NCI-H1105 (cell line): ENCODE measurements at regions not wholly inside any gene's neighbourhood (a gene's known extent, or its start where the extent isn't known, plus 50 kb on each side); places are given as distances from the start of the nearest gene placed in this dataset.

ENCODE experiments used
- DNase-seq: peaks from one replicate; lab custom pipeline; 2025; lab: John Stamatoyannopoulos, UW

DNA sequence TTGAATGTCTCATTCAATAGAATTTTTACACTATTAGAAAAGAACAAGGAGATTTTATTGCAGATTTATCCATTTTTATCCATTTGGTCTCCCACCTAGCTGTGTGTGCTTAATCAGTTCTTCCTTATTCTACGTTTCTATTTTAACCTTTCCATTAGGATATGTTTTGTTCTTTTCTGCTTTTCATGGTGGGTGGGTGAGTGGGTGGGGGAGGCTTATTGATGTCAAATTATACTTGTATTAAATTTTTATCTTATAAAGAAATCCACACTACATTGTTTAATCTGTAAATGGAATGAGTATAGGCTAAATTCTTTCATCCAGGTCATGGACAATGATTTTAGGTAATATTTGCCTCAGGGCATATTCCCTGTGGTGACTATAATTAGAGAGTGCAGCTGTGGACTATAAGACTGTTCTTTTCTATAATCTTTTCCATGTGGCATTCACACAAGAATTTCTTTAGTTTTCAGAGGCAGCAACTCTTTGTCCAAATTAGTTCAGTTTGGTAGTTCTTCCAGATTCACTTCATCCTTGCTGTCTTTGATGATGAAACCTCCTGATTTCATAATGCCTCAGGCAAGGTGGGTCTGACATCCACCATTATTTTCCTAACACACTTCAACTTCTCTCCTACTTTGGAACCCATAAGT lies 2451.8 kb downstream of the PCDH7 start:
- DNase-seq = no peak

DNA sequence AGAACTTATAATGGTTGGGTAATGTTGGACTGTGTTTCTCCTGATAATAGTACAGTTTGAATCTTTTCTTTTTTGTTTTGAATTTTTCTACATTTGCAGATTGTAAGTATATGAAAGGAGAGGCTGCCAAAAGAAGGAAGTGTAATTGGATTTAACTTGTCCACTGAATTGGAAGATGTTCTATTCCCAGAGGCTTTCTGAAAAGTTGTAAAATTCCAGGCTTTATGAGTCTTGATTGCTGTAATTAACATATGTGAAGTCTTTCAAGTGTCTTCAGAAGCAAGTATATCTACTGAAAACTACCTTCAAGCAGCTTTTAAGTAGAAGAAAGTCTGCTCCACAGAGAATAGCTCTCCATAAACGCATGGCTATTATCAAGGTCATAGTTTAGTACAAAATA lies 2456.4 kb downstream of the PCDH7 start:
- no peak for DNase-seq

DNA sequence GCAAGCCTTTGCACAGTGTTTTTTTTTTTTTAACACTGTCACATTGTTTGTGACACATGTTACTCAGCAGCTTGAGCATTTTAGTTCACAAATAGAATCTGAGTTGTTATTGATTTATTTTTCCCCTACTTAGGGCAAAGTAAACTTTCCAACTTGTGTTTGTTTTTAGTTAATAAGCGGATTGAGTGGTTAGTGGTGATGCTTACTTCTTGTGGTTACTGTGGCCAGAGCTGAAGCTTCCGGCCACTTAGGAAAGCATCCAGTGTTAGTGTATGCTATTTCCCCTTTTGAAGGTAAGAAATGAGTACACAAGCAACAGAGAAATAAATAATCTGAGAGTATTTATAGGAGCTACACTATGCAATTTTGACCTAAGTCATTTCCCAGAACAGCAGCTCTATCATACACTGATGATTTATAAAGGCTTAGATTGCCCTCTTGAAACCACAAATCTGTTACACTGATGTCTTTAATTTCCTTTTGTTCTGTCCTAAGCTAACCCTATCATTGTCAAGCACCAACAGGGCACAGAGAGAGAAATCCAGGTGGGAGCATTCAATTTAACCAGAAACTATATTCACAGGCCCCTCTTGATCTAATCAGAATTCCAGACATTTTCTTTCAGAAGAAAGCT lies 2464.6 kb downstream of the PCDH7 start:
- no peak for DNase-seq

DNA sequence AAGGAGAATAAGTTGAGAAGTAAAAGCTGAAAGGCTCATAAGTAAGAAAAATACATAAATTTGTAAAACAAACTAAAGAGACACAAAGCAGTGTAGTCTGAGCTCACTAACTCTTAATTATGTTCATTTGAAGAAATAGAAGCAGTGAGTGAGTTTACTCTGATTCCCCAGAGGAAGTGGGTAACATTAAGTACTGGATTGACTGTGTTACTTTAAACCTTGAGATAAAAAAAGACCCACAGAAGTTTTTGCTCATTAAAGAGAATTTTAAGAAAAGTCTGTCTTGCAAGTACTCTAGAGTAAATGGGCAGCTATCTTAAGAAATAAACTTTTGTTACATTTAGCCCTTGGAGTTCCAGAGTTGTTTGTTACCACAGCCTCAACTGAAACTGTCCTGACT lies 2466.9 kb downstream of the PCDH7 start:
- DNase-seq = no peak

DNA sequence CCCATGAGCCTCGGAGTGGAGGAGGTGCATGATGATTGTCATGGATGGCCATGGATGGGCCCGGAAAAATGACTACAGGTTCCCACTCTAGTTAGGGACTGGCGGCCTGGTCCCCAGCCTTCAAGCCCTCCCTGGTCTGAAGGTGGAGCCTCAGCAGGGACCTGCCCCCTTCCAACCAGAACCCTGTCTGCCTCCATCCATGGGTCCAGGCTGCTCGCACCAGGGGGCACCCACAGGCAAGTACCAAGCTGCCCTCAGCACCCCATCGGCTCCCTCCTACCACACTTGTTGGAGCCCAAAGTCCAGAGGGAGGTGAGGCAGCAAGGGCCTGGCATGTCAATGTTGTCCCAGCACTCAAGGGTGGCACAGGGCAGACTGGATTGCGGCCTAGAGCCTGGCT lies 2468.6 kb downstream of the PCDH7 start:
- DNase-seq = no peak

DNA sequence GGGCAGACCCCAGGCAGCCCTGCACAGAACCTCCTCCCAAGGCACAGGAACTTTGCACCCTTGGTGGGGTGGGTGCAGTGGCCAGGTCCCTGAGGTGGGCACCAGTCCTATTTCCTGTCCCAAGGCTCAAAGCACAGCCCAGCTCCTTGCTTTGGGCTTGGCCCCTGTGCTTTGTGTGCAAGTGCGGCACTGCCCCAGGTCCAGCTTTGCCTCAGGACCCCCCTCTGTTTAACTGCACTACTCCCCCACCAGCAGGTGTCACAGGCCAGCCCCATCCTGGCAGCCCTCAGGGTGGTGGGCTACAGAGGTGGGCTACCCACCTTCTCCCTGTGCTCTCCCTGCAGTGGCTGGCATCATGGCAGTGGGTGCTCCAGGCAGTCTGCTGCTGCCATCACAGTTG lies 2469.0 kb downstream of the PCDH7 start:
- no peak for DNase-seq

DNA sequence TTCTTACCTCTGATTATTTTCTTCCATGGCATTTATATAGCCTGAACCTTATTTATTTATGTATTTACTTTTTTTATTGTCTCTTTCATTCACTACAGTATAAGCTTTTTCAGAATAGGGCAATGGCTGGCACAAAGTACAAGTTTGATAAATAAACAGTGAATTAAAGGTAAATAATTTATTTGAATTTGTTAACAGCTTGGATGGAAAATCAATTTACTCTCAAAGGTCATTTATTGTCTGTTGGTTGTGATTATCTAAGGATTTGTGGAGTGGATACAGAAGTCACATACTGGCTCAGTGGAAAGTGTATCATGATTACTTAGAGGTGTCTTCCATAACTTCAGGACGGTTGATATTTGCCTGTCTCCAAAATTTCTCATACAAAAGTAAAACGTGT lies 2472.9 kb downstream of the PCDH7 start:
- DNase-seq = no peak

DNA sequence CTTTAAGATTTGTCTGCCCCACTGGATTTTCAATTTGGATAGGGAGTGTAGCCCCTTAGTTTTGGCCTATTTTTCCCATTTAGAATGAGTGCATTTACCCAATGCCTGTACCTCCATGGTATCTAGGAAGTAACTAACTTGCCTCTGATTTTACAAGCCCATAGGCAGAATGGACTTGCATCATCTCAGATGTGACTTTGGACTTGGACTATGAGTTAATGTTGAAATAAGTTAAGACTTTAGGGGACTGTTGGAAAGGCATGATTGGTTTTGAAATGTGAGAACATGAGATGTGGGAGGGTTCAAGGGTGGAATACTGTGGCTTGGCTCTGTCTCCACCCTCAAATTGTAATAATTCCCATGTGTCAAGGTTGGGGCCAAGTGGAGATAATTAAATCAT lies 2480.2 kb downstream of the PCDH7 start:
- no peak for DNase-seq

DNA sequence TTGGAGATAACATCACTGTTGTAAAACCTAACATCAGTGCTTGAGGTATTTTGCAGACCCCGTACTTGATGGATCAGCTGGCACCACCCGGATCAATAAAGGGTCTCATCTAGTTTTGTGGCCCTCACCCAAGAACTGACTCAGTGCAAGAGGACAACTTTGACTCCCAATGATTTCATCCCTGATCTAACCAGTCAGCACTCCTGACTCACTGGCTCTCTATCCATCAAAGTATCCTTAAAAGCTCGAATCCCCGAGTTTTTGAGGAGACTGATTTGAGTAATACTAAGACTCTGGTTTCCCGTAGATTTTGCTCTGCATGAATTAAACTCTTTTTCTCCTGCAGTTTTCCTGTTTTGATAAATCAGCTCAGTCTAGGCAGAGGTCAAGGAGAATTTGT lies 2498.1 kb downstream of the PCDH7 start:
- no peak for DNase-seq

DNA sequence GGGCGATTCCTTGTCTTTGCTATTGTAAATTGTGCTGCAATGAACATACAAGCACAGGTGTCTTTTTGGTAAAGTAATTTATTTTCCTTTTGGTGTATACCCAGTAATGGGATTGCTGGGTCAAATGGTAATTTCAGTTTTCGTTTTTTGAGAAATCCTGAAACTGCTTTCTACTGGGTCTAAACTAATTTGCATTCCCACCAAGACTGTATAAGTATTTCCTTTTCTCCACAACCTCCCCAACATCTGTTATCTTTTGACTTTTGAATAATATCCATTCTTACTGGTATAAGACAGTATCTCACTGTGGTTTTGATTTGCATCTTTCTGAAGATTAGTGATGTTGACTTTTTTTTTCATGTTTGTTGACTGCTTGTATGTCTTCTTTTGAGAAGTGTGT lies 2506.0 kb downstream of the PCDH7 start:
- no peak for DNase-seq

DNA sequence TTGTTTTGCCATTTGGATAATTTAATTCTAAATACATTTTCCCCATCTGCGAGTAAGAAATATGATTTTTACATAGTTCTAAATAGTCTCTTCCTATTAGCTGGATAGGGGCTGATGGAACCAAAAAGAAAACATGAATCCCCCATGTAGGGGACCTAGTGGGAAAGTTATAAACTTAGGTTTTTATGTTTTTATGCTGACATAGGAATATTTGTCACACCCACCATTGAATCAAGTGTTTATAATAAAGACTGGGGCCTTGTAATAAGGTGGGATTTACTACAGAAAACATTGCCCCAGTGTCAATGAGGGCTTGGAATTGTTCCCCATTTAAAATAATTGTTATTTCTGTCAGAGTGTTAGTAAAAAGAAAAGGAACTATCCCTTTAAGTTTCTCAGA lies 2506.6 kb downstream of the PCDH7 start:
- DNase-seq = no peak

DNA sequence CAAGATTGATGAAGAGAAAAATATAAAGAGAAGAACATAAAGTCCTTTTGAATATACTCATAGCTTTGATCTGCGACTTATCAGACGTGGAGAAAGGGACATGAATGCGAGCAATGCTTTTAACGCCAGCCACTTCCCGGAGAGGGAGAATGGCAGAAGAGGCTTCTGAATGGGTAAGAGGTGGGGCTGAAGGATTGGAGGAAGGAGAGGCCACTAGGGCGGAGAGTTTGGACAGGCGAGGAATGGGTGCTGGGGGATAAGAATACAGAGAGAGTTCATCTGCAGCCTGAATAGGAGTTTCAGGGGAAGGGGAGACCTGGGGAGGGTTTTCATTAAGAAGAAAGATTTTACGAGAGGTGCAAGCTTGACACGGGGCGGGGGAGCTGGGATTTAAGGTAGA lies 2534.9 kb downstream of the PCDH7 start:
- no peak for DNase-seq

DNA sequence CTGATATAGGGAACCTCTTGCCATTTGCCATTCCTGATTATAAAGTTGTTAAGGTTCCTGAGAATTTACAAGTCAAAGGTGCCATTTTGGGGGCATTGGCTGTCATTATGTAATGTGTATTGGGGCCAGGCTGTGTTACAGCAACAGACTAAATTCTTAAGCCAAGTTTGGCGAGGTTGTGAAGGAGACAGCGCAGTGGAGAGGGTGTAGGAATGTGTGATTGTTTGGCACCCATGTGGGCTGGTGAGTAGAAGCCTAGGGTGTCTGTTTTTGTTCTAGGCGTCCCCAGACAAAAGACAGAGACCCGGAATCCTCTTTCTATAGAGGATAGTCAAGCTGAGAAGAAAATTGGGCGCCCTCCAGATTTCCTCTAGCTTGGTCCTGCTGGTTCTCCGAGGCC lies 2535.3 kb downstream of the PCDH7 start:
- no peak for DNase-seq

DNA sequence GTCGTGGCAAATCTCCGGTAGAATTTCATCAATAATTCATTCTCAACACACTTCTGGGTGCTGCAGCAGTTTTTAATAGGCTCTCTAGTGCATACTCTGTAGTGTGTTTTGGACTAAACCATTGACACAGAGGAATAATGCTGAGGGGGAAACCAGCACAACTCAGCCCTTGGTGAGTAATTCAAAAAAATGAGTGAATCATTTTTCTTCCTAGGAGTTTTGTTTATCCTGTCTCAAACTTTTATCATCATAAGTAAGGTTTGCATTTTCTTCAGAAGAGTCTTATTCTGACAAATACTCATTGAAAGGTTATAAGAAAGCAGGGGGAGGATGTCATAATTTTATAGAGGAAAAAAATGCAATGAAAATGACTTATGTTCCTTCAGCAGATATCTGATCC lies 2542.7 kb downstream of the PCDH7 start:
- no peak for DNase-seq

DNA sequence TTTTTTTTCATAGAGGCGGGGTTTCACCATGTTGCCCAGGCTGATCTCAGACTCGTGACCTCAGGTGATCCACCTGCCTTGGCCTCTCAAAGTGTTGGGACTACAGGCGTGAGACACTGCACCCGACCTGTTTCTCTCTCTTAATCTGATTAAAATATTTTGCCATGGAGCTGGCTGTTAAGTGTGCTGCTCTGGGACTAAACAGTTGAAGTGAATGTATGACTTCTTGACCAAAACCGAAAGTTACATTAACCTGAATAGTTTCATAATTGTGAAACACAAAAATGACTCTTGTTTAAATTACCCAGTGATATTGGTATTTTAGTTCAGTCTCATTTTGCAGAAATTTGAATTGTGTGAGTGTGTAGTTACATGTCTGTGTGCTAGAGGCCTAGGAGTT lies 2548.6 kb downstream of the PCDH7 start:
- no peak for DNase-seq

DNA sequence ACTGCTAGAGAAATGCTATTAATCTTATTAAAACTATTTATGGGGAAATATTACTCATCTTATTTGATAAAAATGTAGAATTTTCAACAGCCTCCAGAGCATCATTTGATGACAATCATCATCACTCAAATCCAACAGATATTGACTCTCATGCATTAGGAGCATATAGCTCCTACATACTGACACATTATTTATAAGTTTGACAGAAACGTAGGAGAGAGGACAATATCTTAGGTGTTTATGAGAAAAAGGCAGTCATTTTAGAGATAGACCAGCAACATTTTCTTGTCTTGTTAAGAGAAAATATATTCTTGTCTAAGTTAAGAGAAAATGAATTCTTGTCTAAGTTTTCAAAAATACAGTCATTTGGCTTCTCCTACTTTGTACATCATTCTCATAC lies 2550.2 kb downstream of the PCDH7 start:
- no peak for DNase-seq

DNA sequence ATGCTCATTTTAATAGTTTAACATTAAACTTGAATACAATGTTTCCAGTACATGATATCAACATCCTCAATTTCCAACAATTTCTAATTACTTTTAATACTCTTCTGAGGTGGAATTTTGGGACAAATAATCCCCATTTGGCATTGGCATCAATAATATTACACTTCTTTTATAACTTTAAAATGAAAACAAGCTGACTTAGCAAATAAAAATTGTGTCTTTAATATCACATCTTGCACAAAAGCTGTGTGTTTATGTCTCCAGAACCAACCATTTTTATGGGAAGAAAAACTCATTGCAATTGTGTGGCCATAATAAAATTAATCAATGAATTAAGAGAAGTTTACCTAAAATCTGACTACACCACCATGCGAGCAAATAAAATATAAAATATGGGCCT lies 2552.6 kb downstream of the PCDH7 start:
- no peak for DNase-seq

DNA sequence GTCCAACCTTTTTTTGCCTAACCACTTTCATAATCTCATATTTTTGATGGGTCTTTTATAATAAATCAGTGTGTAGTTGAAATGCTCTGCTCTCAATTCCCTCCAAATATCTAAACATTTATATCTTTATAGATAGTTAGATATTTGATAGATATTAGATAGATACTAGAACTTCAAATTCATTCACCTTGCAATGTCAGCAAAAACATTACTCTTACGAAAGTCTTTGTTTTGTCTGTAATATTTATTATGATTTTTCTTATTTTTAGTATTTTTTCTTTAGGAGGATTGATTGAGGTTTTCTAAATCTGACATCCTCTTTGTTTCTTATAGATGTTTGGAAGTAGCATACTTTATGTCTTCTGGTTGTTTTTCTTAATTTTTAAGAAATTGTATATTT lies 2563.6 kb downstream of the PCDH7 start:
- DNase-seq = no peak

DNA sequence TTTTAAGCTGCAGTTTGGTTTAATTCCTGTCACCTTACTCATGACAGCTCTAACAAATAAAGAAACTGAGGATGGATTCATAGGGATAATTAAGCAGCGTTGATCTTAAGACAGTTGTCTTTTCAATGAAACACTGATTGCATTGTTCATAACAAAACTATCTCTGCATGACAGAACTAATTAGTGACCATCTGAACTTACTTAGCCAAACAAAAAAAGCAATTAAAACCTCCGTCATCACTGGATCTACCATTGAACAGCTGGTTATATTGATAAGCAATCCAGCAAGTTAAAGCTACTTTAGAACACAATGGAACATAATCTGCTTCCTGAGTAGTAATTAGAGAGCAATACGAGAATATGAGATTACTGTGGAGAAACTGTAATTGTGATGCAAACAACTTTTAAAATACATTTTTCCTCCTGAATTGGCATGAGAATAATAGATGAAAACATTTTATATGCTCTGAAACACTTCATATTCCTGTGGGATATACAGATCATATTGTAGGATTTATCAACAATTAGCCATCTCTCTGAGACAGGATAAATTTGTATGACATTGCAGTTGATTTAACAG lies 2576.8 kb downstream of the PCDH7 start:
- DNase-seq = no peak

DNA sequence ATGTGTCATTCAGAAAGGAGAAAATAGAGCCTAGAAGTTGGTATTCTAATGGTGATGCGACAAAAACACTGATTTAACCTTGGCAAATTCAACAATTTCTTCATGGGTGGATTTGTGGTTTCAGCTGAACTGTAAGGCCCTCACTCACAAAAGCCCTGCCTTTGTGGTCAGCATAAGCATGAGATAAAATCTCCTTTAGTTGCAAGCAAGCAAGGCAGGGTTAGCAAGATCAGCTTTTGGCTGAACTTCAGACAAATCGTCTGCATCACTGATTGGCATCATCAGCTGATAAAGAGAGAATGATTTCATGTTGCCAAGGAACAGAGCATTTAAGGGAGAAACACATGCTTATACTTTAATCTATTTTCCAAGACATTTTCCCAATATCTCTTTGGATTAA lies 2582.2 kb downstream of the PCDH7 start:
- no peak for DNase-seq

DNA sequence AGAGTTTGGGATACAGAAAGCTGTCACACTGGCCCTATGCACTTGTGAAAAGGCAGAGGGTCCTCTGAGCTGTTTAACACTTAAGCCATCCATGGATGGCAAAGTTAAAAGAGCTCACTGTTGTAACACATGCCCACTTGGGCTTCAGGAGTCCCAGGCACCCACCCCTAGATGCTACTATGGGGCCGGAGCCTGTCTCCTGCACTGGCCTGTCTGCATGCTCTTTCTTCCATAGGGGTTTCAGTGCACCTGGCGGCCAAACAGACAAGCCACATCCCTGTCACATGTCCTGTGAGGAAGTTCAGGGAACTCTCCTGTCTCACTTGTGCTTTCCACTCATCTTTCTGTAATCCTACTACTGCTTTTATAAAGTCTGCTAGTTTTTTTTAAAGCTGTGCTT lies 2586.0 kb downstream of the PCDH7 start:
- no peak for DNase-seq

DNA sequence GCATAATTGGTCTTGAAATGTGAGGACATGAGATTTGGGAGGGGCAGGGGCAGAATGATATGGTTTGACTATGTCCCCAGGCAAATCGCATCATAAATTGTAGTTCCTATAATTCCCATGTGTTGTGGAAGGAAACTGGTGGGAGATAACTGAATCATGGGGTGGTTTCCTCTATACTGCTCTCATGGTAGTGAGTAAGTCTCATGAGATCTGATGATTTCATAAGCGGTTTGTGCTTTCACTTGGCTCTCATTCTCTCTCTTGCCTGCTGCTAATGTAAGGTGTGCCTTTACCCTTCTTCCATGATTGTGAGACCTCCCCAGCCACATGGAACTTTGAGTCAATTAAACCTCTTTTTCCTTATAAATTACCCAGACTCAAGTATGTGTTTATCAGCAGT lies 2595.9 kb downstream of the PCDH7 start:
- no peak for DNase-seq

DNA sequence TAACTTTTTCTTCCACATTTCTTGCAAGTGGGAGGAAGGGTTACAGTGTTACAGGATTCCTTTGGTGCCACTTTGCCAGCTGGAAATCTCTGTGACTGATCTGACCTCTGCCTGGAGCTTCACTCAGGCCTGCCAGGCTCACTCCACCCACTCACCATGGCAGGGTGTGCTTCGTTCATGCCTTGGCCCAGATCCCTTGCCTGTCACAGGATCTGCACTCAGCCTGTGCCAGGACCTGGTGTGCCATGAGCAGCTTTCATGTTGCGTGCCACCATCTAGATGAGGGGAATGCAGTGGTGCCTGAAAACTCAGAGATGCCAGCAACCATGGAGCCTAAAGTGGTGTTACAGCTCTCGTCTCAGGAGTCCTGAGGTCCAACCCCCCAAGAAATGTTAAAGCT lies 2596.4 kb downstream of the PCDH7 start:
- DNase-seq = no peak

DNA sequence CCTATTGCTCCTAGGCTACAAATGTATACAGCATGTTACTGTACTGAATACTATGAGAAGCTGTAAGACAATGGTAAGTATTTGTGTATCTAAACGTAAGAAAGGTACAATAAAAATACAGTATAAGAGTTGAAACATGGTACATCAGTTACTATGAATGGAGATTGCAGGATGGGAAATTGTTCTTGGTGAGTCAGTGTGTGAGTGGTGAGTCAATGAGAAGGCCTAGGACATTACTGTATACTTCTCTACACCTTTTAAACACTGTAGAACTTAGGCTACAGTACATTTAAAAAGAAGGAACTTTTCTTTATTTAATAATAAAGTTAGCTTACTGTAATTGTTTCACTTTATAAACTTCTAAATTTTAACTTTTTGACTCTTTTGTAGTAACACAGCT lies 2603.2 kb downstream of the PCDH7 start:
- DNase-seq = no peak
